Fibroblast of skin of abdomen (primary cell): ENCODE measurements at regions not wholly inside any gene's neighbourhood (a gene's known extent, or its start where the extent isn't known, plus 50 kb on each side); places are given as distances from the start of the nearest gene placed in this dataset.

Experiments
- DNase-seq: peaks from one replicate; pipeline ENCODE4 v3.0.0-alpha.2; 2013

DNA sequence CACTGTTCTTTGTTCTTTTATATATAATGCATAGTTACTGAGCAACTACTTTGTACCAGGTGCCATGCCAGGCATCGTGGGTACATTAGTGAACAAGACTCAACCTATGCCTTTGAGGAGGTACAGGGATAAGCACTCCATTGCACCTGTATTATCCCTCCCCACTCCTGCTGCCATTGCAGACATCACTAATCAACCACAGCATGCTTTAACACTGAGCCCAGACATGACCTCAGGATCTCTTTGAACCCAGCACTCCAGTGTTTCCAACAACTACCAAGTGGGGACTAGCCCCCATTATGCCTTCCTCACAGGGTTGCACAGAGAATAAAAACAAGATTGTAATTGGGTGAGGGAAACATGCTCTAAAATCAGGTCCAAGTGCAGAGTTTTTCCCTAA, 60.5 kb upstream of the COL13A1 start:
- no peak for DNase-seq

DNA sequence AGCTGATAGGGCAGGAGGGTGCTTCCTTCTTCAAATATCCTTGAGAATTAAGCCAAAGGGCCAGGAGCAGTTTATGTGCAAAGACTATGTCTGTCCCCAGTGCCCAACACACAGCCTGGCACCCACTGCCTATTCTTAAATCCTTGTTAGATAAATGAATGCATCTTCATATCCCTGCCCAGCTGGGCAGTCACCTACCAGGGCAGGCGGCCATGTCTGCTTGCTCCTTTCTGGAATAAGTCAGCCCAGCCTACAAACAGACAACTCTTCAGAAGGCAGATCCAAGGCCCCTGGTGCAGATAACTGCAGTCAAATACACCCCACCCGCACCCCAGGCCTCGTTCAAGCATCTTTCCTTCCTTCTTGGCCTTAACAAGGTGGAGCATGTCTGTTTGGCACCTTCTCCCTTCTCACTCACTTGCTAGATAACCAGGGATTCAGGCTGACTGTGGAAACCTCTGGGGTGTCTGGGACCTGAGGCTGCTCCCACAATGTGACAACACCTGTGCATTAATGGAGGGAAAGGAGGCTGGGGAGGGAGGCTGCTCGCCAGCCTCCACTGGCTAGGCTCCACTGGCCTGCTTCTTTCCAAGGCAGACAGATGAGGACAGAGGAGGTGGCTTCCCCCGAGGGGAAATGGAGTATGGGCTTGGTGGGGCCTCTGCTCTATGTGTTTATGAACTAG, 59.9 kb upstream of the COL13A1 start:
- no peak for DNase-seq

DNA sequence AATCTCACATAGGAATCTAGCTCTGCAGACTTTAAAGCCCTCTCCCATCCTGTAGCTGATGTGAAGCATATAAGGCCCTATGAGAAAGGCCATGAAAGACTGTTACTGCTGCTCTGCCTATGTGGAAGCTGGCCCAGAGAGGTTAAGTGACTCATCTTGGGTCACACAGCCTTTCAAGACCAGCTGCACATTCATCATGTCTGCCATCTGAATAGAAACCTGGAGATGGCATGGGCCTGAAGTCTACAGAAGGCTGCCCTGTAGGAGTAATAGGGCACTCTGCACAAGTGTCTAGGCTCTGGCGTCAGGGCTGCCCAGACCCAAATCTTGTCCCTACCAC, 59.4 kb upstream of the COL13A1 start:
- no peak for DNase-seq

DNA sequence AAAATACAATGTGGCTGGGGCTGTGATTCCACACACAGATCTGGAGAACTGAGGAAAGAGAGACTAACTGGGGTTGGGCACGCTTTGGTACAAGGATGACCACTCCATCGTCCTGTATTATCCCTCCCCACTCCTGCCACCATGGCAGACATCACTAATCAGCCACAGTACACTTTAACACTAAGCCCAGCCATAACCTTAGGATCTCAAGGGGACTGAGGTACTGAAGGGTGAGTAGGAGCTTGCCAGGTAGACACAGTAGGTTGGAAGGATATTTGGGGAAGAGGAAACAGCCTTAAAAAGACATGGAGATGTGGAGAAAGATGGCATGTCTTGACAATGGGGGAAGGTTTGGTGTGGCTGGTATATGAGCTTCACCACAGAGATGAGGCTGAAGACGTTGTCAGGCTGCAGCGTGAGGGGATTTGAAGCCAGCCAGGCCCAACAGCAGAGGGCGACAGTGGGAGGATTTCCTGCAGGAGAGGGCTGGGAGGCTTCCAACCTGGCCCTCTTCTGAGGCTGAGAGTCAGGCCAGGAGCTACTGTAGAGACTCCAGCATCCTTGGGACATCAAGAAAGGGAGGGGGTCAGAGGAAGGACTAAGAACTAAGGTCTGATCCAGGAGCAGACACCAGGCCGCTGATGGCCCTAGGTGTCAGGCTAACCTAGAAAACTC, 58.6 kb upstream of the COL13A1 start:
- DNase-seq = peak; percentile 33

DNA sequence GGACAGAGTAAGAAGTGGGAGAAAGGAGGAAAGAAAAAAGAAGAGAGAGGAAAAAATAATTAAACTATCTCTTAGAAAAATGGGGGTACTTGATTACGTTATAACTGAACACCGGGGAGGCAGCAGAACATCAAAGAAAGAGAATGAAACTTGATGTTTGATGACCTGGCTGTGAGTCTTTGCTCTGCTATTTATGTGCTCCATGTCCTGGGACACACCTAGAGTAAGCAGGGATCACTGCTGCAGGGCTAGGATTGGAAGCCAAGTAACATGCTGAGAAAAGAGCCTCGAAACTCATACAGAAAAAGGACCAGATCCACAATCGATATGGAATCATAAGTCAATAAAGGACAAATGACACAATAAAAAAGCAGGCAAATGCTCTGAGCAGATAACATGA, 56.7 kb upstream of the COL13A1 start:
- DNase-seq = no peak

DNA sequence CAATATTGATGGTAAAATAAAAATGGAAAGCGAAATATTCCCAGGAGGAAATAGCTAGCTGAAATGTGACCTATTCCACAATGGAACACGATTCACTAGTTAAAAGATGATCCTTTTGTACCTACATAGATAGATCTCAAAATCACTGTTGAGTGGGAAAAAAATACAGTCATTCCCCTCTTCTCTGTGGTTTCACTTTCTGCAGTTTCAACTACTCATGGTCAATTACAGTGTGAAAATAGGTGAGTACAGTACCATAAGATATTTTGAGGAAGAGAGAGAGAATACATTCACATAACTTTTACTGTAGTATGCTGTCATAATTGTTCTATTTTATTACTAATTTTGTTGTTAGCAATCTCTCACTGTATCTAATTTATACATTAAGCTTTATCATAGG, 56.0 kb upstream of the COL13A1 start:
- DNase-seq = no peak

DNA sequence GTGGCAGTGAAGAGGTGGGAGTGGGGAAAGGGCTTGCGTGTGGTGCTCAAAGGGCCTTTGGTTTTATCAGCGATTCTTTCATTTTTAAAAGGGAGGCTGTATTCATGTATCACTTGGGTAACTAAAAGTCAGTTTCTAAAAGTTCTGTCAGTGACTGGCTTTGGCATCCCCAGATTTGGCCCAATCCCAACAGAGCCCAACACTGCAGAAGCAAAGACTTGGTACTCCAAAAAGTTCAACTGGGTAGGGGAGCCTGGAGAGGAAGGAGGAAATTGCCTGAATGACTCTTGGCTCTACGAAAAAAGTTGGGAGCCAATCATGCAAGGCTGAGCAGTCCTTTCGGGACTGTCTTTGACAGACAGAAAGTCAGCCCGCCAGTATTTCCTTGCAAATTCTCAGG, 54.5 kb upstream of the COL13A1 start:
- no peak for DNase-seq

DNA sequence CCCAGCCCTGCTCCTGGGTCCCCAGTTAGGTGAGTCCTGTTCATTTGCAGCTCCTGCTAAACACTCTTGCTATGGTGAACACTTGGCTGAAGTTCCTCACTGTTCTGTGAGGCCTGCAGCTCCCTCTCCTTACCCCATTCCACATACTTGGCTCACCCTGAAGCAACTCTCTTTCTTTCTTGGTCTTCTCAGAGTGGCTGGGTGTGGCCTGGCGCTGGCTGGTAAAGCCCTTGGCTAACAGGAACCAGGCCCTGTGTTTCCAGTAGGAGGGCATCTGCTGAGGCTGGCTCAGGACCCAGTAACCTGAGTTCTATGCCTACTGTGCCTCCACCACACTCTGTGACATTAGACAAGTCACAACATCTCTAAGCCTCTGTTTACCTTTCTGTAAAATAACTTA, 53.1 kb upstream of the COL13A1 start:
- DNase-seq = peak; percentile 27

DNA sequence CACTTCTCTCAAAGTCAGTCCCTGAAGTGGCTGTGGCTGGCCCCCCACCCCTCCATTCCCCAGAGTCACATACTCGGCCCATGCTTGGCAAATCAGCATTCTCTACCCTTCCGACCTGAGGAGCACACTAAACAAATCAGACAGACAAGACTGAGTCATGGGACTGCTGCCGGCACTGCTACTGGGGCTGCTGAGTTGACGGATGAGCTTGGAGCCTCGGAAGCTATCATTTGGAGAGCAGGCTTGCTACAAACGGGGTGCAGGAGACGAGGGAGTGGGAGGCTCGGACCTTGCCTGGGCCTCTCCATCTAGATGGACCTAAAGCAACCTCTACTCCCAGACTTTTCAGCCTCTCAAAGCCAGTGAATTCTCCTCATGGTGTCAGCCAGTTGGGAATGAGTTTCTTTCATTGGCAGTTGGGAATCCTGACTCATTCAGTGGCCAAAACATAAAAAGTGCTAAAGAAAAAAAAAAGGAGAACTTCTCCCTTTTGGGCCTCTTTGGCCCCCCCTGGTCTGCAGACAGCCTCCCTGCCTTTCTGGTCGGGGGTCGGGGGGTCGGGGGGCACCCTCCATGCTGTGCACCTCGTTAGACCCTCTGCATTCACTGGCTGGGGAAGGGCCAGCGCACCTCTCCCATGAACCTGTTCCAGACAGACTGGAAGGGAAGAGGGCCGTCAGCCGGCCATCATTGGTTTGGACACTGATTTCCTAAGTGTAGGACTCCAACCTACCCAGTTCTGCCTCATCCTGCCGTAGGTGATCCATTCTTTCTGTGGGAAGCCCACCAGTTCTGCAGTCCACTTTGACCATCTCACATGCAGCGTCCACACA, 52.3 kb upstream of the COL13A1 start:
- DNase-seq = peak; percentile 73

DNA sequence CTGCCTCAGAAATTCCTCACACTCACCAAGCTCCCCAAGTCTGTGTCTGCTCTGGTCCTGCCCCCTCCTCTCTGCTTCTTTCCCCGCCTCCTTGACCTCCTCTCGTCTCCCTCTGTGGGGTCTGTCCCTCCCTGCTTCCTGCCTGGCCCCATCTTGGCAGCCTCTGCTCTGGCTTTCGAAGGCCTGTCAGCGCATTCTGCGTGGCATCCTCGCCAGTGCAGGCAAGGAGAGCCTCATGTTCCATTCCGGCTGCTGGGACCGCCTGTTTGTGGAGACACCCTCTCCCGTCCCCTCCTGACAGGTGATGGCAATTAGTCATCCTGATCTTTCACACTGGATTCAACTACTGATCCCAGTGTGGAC, 51.7 kb upstream of the COL13A1 start:
- no peak for DNase-seq

DNA sequence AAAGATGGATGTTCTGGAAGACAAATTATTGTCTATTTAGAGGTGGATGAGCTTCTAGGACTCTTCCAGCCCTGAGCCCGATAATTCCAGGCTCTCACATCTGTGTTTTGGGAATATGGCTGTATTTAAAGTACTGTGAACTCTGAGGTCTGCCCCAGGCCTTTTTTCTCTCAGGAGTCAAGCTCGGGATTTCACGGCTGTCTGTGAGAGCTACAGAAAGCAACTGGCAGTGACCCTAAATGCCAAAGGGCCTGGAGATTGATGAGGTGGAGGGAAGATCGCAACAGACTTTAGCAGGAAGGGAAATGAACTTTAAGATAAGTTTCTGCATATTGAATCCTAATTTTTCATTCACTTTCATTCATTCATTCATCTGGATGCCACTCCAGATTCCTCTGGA, 51.0 kb upstream of the COL13A1 start:
- no peak for DNase-seq

DNA sequence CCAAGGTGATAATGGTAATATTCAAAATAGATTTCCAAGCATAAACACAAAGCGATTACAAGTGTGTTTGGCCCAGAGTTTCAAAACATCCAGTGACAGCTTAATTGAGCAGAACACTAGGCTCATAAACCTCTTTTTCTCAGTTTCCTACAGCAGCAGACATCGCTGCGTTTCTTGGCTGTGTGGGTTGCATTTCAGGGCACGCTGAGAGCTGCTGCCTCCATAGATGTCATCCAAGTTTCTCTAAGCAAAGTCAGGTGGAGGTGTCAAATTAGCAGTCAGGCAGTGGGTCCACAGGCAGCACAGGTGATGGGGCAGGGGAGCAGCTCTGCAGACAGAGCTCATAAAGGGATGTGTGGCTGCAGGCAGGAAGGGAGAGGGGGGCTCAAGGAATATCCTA, 50.5 kb upstream of the COL13A1 start:
- DNase-seq = no peak
